OCI-LY1 (cell line): ENCODE measurements at regions not wholly inside any gene's neighbourhood (a gene's known extent, or its start where the extent isn't known, plus 50 kb on each side); places are given as distances from the start of the nearest gene placed in this dataset.

Source experiments
- H2AFZ ChIP-seq: fragments of 200-600 bp; sonication (generic), shearing (Covaris generic); 2 replicates; pipeline ENCODE4 v1.6.0; 2014; ENCODE audit warnings: antibody characterized with exemption, mild to moderate bottlenecking, low read length
- H3F3A ChIP-seq: fragments of 200-600 bp; sonication (generic), shearing (Covaris generic); 2 replicates; pipeline ENCODE4 v1.6.0; 2014; ENCODE audit warnings: mild to moderate bottlenecking, antibody characterized with exemption, low read length, moderate library complexity; ENCODE audit not compliant: insufficient read depth
- H3K27ac ChIP-seq: fragments of 200-600 bp; sonication (generic); 2 replicates; pipeline ENCODE4 v1.5.1; 2014; ENCODE audit warnings: low read length, mixed run types, mild to moderate bottlenecking, low read depth; ENCODE audit not compliant: poor library complexity, severe bottlenecking
- H3K27me3 ChIP-seq: fragments of 200-600 bp; sonication (generic); 2 replicates; pipeline ENCODE4 v1.6.0; 2014; ENCODE audit warnings: antibody characterized with exemption, mild to moderate bottlenecking, low read length, moderate library complexity; ENCODE audit not compliant: insufficient read depth
- H3K36me3 ChIP-seq: fragments of 200-600 bp; sonication (generic); 2 replicates; pipeline ENCODE4 v1.6.1; 2014; ENCODE audit warnings: mild to moderate bottlenecking, antibody characterized with exemption, low read length, moderate library complexity, mixed read lengths; ENCODE audit not compliant: insufficient read depth
- H3K4me1 ChIP-seq: fragments of 200-600 bp; sonication (generic); 2 replicates; pipeline ENCODE4 v1.5.1; 2014; ENCODE audit warnings: mild to moderate bottlenecking, low read length, moderate library complexity; ENCODE audit not compliant: insufficient read depth, severe bottlenecking
- H3K4me2 ChIP-seq: fragments of 200-600 bp; sonication (generic), shearing (Covaris generic); 2 replicates; pipeline ENCODE4 v1.6.1; 2014; ENCODE audit warnings: low read length
- H3K4me3 ChIP-seq: fragments of 200-600 bp; sonication (generic); 2 replicates; pipeline ENCODE4 v1.5.1; 2014; ENCODE audit warnings: low read length, low read depth, mild to moderate bottlenecking, mixed read lengths; ENCODE audit not compliant: poor library complexity, severe bottlenecking
- H3K79me2 ChIP-seq: fragments of 200-600 bp; shearing (Covaris generic); 2 replicates; pipeline ENCODE4 v1.6.1; 2016; ENCODE audit warnings: mixed run types, low read length, mixed read lengths; ENCODE audit not compliant: insufficient read depth
- H3K9ac ChIP-seq: fragments of 200-600 bp; sonication (generic), shearing (Covaris generic); 2 replicates; pipeline ENCODE4 v1.6.1; 2014; ENCODE audit warnings: mild to moderate bottlenecking, low read length, mixed read lengths
- H3K9me2 ChIP-seq: fragments of 200-600 bp; sonication (generic), shearing (Covaris generic); 2 replicates; pipeline ENCODE4 v1.6.1; 2014; ENCODE audit warnings: low read depth, mild to moderate bottlenecking, low read length, mixed read lengths
- H3K9me3 ChIP-seq: fragments of 200-600 bp; shearing (Covaris generic); 2 replicates; pipeline ENCODE4 v1.6.1; 2014; ENCODE audit warnings: low read length, mixed read lengths
- H4K20me1 ChIP-seq: fragments of 200-600 bp; sonication (generic), shearing (Covaris generic); 2 replicates; pipeline ENCODE4 v1.6.0; 2016; ENCODE audit warnings: mild to moderate bottlenecking, low read length; ENCODE audit not compliant: insufficient read depth
- EZH2 ChIP-seq: fragments of 200-600 bp; sonication (generic), shearing (Covaris generic); IDR thresholded peaks from 2 replicates; pipeline ENCODE4 v1.8.0; 2017; ENCODE audit warnings: borderline replicate concordance, mixed run types, mild to moderate bottlenecking, antibody characterized with exemption, low read length, moderate library complexity, mixed read lengths
- TF ChIP-seq, protein P1 (sequence below): fragments of 200-600 bp; sonication (generic), shearing (Covaris generic); IDR thresholded peaks from 2 replicates; pipeline ENCODE4 v1.5.1; 2017; ENCODE audit warnings: mild to moderate bottlenecking, antibody characterized with exemption, low read length, moderate library complexity, mixed read lengths

DNA sequence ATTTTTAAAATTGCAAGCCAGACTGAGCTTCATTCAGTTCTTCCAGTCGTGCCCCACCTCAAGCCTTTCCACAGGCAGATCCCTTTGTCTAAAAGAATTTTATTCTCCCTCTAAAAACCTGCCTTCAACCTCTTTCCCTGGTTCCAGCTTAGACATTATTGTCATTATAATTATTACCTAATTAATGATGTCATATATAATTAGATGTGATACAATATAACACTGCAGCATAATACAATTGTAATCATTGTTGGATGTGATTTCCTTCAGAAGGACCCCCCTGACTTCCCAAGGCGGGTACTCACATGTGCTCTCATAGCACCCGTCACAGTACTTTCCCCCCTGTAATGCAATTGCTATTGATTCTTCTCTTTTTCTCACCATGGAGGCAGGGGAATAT is 88.6 kb downstream of the GPAM start:
- no peaks in the 10 kb centered on the region for H3F3A ChIP-seq
- no peak overlapping the region for H3K4me2 ChIP-seq
- H3K36me3 ChIP-seq = no peaks in the 10 kb centered on the region
- no peaks in the 10 kb centered on the region for H3K4me1 ChIP-seq
- no peak overlapping the region for H2AFZ ChIP-seq
- no peaks in the 10 kb centered on the region for H3K9me2 ChIP-seq
- no peak overlapping the region for H3K4me3 ChIP-seq
- TF ChIP-seq, protein P1, sequence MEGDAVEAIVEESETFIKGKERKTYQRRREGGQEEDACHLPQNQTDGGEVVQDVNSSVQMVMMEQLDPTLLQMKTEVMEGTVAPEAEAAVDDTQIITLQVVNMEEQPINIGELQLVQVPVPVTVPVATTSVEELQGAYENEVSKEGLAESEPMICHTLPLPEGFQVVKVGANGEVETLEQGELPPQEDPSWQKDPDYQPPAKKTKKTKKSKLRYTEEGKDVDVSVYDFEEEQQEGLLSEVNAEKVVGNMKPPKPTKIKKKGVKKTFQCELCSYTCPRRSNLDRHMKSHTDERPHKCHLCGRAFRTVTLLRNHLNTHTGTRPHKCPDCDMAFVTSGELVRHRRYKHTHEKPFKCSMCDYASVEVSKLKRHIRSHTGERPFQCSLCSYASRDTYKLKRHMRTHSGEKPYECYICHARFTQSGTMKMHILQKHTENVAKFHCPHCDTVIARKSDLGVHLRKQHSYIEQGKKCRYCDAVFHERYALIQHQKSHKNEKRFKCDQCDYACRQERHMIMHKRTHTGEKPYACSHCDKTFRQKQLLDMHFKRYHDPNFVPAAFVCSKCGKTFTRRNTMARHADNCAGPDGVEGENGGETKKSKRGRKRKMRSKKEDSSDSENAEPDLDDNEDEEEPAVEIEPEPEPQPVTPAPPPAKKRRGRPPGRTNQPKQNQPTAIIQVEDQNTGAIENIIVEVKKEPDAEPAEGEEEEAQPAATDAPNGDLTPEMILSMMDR = no peak
- no peak for TF ChIP-seq EZH2
- no peak overlapping the region for H3K9ac ChIP-seq
- no peak overlapping the region for H3K27ac ChIP-seq
- no peaks in the 10 kb centered on the region for H3K9me3 ChIP-seq
- no peaks in the 10 kb centered on the region for H3K79me2 ChIP-seq
- no peaks in the 10 kb centered on the region for H3K27me3 ChIP-seq
- H4K20me1 ChIP-seq = no peaks in the 10 kb centered on the region

DNA sequence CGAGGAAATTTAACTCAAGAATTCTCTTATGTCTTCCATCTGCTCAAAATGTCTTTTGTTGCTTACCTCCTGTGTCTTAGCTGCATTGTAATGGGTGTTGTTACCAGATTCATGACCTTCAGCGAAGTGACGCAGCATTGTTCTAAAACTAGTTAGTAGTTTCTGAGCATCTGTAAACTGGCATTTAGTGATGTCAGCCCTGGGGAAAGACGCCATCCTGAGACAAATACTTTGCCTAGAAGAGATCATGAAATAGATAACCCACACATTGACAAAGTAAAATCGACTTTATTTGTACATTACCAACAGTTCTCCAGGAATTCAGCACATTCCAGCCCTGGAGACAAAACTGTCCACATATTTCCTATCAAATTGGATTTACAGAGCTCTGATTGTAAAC is 87.8 kb downstream of the GPAM start:
- H3K36me3 ChIP-seq = no peaks in the 10 kb centered on the region
- H3K9me2 ChIP-seq = no peaks in the 10 kb centered on the region
- no peak overlapping the region for H2AFZ ChIP-seq
- H4K20me1 ChIP-seq = no peaks in the 10 kb centered on the region
- H3K4me1 ChIP-seq = no peaks in the 10 kb centered on the region
- H3K4me3 ChIP-seq = no peak overlapping the region
- H3K27ac ChIP-seq = no peak overlapping the region
- H3K9me3 ChIP-seq = no peaks in the 10 kb centered on the region
- no peaks in the 10 kb centered on the region for H3K27me3 ChIP-seq
- TF ChIP-seq, protein P1 = no peak
- no peak for TF ChIP-seq EZH2
- no peak overlapping the region for H3K9ac ChIP-seq
- no peaks in the 10 kb centered on the region for H3K79me2 ChIP-seq
- no peaks in the 10 kb centered on the region for H3F3A ChIP-seq
- H3K4me2 ChIP-seq = no peak overlapping the region

DNA sequence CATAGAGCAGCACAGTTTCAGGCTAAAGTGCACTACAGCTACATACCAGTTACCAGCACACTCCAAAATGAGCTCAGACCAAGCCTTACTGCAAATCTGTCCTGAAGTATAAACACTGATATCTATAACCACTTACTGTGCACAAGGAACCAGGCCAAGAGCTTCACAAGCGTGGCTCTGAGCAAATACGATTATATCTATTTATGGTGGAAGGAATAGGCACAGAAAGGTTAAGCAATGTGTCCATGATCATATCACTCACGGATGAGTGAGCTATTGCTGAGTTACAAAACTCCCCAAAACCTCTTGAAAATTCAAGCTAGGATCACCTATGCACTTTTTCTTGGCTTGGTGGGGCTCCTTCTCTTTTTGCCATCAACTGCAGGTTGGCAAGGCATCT is 84.9 kb downstream of the GPAM start:
- Histone ChIP-seq H3K36me3 (no peaks in the 10 kb centered on the region), H3K9ac (no peak overlapping the region), H2AFZ (no peak overlapping the region), H3K9me3 (no peaks in the 10 kb centered on the region), H3K4me2 (no peak overlapping the region), H3K4me3 (no peak overlapping the region), H3K4me1 (no peaks in the 10 kb centered on the region), H4K20me1 (no peaks in the 10 kb centered on the region), H3K9me2 (no peaks in the 10 kb centered on the region), H3K79me2 (no peaks in the 10 kb centered on the region), H3K27ac (no peak overlapping the region), H3F3A (no peaks in the 10 kb centered on the region), H3K27me3 (no peaks in the 10 kb centered on the region)
- TF ChIP-seq EZH2 = no peak
